Activated CD8-positive, alpha-beta memory T cell treated with anti-CD3 and anti-CD28 coated beads, Interleukin-2, amount 50 U/mL, for 4 hours (primary cell): ENCODE measurements at regions not wholly inside any gene's neighbourhood (a gene's known extent, or its start where the extent isn't known, plus 50 kb on each side); places are given as distances from the start of the nearest gene placed in this dataset.
"Not testable (repeated sequence)": the region's sequence is repeated elsewhere in the genome, so short reads cannot be mapped to it uniquely, and the experiment has no call there.

Experiments used
- DNase-seq: peaks from one replicate; pipeline ENCODE4 v3.0.0-alpha.2; 2020

DNA sequence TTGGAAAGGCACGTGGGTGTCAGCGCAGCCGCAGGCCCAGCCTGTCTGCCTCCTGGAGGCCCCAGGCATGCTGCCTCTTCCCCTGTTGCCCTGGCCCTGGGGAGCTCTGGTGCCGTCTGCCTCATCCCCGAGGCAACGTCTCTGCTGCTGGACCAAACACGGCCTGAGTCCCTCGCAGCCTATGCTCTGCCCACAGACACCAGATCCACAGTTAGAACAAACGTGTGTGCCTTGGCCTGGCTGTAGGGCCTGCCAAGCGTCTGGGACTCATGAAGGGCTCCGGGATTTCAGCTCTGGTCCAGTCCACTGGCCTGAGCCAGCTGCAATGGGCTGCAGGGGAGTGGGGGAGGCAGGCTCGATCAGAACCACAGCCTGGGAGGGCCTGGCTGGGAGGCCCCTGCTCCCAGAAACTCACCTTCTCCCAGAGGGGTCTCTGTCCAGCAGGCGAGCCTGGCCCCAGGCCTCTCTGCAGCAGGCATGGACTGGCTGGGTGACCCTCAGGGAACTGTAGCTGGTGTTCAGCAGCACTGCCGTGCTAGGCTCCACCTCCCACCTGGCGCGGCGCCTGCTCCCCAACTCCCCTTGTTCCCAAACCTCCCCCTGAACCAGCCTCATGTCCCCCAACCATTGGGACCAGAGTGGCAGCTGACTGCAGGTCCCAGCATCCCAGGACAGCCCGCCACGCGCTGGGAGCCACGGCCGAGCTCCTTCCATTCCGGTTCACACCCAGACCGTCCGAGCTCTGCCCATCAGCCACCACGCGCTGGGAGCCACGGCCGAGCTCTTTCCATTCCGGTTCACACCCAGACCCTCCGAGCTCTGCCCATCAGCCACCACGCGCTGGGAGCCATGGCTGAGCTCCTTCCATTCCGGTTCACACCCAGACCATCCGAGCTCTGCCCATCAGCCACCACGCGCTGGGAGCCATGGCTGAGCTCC, 197.0 kb downstream of the DLL1 start:
- DNase-seq, result no peak

DNA sequence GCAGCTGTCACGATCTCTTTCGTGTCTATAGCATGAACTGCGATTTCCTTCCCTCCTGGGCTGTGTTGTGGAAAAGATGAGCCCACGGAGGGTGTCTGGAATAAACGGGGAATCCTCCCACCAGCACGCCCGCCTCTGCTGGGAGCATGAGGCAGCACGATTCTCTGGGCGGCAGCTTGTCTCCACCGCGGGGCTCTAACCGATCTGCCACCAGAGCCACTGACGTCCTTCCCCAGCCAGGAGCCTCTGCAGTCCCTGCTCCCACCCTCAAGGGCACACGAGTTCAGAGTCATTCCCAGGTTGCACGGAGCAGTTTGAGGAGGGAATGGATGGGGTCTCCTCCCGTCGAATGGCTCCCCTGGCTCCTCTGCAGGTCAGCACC, 197.6 kb downstream of the DLL1 start:
- no peak for DNase-seq

DNA sequence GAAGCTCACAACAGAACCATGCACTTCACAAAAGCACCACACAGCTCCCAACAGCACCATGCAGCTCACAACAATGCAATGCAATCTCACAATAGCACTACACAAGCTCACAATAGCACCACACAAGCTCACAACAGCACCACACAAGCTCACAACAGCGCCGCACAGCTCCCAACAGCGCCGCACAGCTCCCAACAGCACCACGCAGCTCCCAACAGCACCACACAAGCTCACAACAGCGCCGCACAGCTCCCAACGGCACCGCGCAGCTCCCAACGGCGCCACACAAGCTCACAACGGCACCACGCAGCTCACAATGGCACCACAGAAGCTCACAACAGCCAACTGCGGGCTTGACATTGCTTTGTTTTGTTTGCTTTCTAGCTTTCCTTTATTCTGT, 198.1 kb downstream of the DLL1 start:
- no peak for DNase-seq

DNA sequence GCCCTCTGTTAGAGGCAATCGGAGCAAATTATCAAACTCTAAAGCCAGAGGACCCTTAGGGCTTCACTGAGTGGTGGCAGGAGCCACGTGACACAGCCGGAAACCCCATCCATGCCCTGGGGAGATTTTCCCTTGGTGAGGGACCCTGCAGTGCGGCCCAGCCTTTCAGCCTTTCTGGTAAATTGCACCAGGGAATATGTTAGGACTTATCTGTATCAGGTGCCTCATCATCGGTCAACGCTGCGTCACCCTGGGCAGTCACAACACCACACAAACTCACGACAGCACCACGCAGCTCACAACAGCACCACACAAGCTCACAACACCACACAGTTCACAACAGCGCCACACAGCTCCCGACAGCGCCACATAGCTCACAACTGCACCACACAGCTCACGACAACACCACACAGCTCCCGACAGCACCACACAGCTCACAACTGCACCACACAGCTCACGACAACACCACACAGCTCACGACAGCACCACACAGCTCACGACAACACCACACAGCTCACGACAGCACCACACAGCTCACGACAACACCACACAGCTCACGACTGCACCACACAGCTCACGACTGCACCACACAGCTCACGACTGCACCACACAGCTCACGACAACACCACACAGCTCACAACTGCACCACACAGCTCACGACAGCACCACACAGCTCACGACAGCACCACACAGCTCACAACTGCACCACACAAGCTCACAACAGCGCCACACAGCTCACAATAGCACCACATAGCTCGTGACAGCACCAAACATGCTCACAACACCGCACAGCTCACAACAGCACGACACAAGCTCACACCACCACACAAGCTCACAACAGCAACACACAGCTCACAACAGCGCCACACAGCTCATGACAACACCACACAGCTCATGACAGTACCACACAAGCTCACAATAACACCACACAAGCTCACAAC, 199.0 kb downstream of the DLL1 start:
- no peak for DNase-seq

DNA sequence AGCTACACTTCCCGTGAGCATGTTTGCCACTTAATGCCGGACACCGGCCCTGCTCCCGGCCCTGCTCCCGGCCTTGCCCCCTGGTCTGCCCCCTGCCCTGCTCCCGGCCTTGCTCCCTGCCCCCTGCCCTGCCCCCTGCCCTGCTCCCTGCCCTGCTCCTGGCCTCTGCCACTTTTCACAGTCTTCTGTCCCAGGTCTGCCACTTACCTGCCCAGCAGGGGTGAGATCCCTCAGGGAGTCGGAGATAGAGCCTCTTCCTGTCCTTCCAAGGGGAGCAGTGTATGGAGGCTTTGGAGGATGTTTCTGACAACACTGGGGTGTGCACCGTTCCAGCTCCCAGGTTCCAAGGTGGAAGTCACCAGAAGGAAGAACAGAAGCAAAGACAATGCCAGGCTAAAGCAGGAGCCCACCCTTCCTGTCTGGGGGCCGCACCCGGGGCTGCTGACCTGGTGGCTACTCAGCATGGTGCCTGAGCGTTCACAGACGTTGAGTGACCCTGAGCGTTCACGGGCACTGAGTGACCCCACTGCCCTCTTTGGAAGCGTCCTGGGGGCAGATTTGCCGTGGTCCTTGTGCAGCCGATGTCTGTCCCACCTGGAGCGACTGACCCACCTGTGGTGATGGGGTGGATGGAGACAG, 199.8 kb downstream of the DLL1 start:
- no peak for DNase-seq

DNA sequence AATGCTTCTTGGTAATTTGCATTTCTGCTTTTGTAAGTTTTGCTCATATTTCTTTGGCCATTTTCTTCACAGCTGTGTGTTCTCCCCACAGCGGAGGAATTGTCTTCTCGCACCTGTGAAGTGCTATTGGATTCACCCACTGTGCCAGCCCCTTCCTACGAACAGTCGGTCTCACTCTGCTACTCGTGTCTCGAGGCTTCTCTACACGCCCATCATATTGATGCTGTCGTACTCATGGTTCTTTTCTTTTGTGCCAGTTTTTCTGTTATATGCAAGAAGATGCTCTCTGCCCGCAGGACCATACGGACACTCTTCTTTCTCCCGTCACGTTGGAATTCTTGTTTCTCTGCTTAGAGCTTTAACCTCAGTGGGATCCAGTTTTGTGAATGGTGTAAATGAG, 200.3 kb downstream of the DLL1 start:
- DNase-seq, result no peak

DNA sequence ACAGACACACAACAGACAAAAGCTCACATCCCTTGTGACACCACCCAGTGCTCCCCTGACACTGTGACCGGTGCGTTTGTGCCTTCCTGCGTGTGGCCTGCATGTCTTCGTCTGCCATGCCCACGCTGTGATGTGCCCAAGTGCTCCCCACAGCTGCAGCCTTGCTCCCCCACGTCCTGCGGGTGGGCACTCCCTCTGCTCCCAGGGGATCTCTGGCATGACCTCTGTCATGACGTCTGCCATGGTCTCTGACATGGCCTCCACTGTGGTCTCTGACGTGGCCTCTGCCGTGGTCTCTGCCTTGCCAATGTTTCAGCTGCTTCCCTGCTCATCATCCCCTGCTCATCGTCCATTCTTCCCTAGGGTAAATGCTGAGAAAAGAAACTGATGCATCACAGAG, 200.9 kb downstream of the DLL1 start:
- DNase-seq, result no peak

DNA sequence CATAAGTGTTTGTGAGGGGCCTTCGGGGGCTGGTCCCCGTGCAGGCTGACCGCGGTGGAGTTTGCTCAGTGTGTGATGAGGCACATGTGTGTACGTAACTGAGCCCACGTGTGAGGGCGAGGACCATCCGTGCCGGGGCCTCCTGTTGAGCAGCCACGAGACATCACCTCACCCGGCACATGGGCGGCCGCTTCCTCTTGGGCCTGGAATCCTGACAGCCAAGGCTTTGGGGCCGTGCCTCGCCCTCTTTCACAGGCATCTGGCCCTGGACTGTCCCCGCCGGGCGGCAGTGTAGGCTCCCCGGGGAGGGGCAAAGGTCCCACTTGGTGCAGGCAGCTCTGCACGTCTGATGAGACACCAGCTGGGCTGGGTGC, 202.3 kb downstream of the DLL1 start:
- DNase-seq, result no peak

DNA sequence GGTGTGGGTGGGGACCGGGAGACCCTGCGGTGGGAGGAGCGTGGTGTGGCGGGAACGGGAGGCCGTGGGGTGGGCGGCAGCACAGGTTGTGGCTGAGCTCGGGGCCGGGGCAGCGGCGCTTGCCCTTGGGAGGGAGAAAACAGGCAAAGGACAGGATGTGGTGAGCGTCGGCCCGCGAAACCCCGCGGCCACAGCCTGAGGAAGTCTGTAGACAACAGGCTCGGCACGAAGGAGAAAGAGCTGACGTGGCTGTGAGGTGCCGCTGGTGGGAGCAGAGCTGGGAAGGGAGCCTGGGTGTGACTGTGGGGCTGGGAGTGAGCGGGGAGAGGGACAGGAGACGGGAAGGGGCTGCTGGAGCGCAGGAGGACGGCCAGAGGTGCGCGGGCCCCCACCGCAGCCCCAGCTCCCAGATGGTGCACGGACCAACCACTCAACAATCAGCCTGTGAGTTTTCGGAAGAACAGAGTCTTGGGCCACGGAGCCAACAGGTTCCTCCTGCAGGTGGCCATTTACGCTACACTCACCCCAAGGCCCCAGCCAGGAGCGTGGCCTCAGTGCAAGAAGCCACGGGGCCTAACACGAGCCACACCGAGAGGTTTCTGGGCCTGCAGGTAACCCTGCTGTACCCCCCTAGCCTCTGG, 202.8 kb downstream of the DLL1 start:
- peak; percentile 28 for DNase-seq

DNA sequence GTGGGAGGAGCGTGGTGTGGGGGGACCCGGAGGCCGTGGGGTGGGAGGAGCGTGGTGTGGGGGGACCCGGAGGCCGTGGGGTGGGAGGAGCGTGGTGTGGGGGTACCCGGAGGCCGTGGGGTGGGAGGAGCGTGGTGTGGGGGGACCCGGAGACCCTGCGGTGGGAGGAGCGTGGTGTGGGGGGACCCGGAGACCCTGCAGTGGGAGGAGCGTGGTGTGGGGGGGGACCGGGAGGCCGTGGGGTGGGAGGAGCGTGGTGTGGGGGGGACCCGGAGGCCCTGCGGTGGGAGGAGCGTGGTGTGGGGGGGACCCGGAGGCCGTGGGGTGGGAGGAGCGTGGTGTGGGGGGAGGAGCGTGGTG, 203.5 kb downstream of the DLL1 start:
- not testable (repeated sequence) for DNase-seq

DNA sequence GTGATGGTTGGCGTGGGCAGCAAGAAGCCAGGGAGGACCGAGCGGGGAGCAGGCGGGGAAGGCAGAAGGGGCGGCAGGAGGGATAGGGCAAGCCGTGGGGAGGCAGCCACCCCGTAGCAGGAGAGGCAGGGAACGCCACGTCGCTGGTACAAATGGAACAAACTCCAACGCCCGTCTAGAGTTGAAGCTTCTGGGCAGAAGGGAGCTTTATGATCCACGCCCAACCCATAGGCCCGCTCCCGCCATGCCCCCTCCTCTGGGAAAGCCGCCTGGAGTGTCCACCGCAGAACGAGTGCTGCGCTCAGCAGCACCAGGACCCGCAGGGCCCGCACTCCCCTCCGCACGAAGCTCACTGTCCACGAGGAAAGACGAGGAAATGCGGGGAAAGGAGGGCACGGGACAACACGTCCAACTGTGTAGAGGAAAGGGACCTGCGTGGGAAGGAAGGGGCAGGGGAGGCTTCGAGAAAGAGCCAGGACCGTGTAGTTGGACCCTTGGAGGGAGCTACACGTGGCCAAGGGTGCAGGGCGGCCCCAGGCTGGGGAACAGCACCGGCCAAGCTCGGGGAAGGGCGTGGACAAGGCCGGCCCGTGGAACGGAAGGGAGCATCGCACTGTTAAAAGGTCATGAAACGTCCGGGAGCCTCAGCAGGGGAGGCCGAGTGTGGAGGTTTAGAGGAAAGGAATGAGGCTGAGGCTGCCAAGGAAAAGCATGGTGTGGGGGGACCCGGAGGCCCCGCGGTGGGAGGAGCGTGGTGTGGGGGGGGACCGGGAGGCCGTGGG, 204.0 kb downstream of the DLL1 start:
- no peak for DNase-seq

DNA sequence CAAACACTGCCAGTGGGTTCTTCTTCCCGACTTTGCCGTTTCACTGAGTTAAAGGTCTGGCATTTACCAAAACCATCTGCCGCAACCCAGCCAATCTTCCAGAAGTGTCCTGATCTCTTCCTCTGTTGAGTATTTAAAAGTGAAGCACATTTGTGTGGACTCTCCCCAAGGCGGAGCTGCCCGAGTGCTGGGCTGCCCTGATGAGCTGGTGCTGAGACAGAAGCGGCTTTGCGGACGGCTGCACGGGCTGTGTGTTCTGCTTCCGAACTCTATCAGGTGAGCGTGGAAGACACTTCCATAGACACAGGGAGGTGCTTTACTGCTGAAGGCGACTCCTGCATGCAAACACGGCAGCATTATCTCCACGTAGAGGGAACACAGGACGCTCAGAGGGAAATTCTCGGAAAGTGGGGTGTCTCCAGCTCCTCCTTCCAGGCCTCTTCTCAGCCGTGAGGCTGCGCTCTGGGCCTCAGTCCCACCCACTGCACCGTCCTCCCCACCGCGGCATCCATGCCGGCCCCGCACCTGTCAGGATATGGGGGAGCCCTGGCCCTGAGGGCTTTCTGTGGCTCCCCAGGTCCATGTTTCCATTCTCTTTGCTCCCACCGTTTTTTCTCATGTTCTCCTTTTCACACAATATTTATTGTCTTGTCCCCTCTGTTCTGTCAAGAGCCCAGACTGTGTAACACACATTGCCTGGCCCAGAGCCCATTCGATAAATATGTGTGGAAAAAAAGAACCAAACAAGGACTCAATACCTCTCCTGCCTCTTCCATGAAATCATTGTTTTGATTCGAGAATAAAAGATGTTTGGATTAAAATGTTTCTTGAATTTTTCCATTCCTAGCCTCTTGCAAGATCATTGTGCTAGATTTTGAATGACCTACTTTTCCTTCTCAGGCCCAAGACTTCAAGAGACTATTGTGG, 205.1 kb downstream of the DLL1 start:
- DNase-seq, result no peak

DNA sequence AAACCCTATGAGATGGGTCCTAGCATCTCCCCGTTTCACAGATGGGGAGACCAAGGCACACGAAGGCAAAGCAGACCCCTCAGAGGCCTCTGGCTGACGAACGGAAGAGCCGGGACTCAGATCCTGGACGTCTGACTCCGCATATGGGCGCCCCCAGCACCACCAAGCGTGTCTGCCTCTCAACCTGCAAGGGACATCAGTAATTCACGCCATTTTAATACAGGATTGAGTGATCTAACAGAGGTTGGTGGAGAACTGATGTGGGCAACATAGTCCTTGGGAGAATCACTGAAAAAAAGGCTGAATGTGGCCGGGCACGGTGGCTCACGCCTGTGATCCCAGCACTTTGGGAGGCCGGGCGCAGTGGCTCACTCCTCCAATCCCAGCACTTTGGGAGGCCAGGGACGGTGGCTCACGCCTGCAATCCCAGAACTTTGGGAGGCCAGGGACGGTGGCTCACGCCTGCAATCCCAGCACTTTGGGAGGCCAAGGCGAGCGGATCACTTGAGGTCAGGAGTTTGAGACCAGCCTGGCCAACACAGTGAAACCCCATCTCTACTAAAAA, 206.6 kb downstream of the DLL1 start:
- no peak for DNase-seq

DNA sequence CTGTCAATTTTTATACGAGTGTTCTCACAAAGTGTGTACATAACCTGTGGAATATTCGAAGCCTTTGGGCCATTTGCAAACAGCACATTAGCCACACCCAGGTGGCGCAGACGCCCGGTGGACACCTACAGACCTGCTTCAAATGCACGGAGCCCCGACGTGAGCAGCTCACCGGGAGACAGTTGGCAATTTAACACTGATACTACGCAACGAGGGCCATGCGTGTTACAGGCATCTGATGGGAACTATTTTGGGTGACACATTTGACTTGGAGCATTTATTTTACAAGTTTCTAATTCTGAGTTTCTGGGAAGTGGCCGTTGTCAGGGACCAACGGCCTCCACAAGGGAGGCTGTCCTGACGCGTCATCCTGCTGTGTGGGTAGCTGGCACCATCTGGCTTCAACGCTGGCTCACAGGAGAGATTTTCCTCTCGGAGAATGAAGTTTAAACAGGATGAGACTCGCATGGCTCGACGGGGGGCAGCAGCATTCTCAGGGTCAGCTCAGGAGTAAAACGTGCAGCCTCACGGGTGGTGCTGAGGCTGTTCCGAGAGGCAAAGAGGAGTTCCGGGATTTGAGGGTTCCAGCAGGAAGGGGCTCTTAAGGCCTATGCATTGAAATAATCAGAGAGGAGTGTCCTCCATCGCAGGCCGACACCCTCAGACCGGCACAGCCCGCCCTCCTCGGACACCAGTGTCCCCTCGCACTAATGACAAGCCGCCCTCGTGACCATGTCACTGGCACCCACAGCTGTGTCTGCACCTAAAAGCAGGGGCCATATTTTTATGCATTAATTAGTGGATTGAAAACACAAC, 207.4 kb downstream of the DLL1 start:
- DNase-seq, result no peak

DNA sequence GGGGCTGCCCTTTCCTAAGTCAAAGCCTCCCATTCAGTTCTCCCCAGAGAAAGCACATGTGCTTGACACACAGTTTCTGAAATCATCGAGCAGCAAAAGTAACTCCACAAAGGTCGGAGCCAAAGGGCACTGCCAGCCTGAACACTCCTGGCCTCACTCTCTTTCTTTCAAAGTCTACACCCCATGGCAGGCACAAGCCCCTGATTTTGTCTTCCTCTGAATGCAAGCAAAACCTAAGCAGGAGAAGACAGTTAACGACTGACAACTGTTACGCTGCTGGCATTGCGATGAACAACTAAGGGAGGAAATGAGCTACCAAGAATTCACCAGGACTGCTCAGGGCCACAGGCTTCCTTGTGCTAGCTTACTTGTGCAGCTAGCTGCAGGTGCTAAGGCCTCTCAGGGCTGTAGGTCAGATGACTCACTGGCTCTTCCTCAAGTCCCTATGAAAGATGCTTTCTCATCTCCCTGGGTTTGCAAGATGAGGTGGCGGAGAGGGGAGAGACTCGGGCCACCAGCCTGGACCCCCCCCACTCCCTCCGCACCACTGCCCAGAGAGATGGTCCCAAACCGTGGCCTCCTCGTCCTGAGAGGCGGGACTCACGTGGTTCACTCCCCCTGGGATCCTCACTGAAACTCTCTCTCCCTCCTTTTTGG, 208.2 kb downstream of the DLL1 start:
- no peak for DNase-seq

DNA sequence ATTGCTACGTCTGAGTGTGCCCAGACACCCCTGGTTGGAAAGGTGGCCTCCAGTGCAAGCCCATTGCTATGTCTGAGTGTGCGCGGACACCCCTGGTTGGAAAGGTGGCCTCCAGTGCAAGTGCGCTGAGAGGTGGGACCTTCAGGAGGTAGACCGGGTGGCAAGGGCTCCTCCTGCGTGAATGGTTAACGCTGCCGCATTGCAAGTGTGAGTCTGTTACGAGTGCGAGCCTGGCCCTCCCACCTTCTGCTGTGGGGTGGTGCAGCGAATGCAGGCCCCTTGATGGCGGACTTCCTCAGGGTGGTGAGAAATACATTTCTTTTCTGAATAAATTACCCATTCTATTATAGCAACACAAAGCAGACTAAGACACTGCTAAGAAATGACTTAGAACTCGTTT, 208.8 kb downstream of the DLL1 start:
- no peak for DNase-seq

DNA sequence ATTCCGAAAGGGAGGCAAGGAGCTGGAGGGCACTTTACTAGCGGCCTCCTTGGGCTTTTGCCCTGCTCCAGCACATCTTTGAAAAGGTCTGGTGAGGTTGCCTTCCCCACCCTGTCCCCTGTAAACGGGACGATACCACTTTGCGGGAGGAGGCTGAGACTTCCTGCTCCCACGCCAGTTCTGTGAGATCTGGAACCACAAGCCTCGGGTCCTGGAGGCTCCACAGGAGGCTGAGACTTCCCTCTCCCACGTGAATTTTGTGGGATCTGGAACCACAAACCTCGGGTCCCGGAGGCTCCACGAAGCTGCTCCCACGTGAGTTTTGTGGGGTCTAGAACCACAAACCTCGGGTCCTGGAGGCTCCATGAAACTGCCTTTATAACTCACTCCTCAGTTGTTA, 209.3 kb downstream of the DLL1 start:
- no peak for DNase-seq

DNA sequence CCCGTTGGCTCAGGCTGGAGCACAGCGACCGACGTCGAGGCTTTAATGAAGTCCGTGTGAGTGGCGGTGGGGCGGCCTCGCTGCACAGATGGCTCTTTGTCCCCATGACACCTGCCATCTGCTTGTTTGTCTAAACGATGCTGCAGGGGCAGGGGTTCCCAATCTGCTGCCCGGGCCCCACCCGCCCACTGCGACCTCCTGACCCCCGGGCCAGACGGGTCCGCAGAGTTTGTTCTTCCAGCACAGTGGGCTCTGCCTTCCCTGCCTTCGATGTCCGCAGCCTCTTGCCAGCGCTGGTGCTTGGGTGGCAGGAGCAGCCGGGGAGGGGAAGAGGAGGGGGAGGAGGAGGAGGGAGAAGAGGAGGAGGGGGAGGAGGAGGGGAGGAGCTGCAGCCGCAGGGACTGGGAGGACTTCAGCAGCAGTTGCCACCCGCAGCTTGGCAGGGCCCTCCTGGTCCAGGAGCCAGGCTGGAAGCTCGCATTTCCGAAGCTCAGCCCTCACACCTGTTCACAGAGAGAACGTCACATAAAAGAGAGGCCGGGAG, 210.0 kb downstream of the DLL1 start:
- DNase-seq, result no peak
